ENCODE measurements at regions not wholly inside any gene's neighbourhood (a gene's known extent, or its start where the extent isn't known, plus 50 kb on each side); places are given as distances from the start of the nearest gene placed in this dataset.
"Not testable (repeated sequence)": the region's sequence is repeated elsewhere in the genome, so short reads cannot be mapped to it uniquely, and the experiment has no call there.

DNA sequence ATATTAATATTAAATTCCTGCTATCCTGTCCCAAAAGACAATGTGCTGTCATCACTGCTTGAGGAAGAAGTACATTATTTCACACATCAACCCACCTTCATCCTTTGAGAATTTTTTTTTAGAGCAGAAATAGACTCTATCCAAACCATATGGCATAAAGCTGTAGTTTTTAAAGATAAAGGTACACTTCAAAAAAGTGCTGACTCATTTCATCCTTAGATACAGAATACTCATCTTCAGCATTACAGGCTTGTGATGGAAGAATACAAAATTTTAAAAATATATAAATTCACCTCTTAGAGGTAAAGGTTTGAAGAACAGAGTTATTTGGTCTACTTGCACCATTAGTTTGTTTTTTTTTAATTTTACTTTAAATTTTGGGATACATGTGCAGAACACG, 126.7 kb upstream of the ERG start:
- TF ChIP-seq, protein P1, sequence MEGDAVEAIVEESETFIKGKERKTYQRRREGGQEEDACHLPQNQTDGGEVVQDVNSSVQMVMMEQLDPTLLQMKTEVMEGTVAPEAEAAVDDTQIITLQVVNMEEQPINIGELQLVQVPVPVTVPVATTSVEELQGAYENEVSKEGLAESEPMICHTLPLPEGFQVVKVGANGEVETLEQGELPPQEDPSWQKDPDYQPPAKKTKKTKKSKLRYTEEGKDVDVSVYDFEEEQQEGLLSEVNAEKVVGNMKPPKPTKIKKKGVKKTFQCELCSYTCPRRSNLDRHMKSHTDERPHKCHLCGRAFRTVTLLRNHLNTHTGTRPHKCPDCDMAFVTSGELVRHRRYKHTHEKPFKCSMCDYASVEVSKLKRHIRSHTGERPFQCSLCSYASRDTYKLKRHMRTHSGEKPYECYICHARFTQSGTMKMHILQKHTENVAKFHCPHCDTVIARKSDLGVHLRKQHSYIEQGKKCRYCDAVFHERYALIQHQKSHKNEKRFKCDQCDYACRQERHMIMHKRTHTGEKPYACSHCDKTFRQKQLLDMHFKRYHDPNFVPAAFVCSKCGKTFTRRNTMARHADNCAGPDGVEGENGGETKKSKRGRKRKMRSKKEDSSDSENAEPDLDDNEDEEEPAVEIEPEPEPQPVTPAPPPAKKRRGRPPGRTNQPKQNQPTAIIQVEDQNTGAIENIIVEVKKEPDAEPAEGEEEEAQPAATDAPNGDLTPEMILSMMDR (IDR thresholded peaks at IDR 0.05; ENCODE audit: low read depth, low read length) = no peak
- DNase-seq (ENCODE audit: extremely low read depth, low read depth) = no peak

- TF ChIP-seq, protein P1 (IDR thresholded peaks at IDR 0.05; ENCODE audit: low read depth, low read length) = no peak
- no peak for DNase-seq (ENCODE audit: extremely low read depth, low read depth)
Measured at GRCh38 chr21:38626306-38626705, 128.0 kb upstream of the ERG start.

GRCh38 chr21:38628349-38628748, 130.1 kb upstream of the ERG start:
- TF ChIP-seq, protein P1 (IDR thresholded peaks at IDR 0.05; ENCODE audit: low read depth, low read length) = no peak
- no peak for DNase-seq (ENCODE audit: extremely low read depth, low read depth)

DNA sequence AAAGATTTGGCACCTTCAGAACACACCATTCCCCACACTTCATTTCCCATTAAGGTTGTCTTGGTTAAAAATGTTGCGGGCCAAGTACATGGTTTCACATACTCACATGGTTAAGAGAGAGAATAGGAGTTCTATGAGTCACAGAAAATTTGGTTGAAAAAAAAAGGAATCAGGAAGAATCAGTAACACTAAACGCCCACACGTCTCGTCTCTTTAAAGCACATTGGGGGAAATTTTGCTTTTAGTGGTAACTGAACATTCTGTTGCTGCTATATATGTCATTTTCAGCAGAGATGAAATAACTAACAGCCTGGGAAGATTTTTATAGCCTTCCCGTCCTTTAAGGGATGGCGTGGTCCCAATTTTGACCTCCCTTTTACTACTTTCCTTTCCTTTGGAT, 132.9 kb upstream of the ERG start:
- no peak for DNase-seq (ENCODE audit: extremely low read depth, low read depth)
- TF ChIP-seq, protein P1 (IDR thresholded peaks at IDR 0.05; ENCODE audit: low read depth, low read length) = no peak

GRCh38 chr21:38631676-38632075, 133.4 kb upstream of the ERG start:
- TF ChIP-seq, protein P1 (IDR thresholded peaks at IDR 0.05; ENCODE audit: low read depth, low read length) = no peak

GRCh38 chr21:38637161-38637560, 138.9 kb upstream of the ERG start:
- TF ChIP-seq, protein P1 (IDR thresholded peaks at IDR 0.05; ENCODE audit: low read depth, low read length) = no peak
- no peak for DNase-seq (ENCODE audit: extremely low read depth, low read depth)

More at GRCh38 chr21:38631676-38632075, 133.4 kb upstream of the ERG start:
- DNase-seq (ENCODE audit: extremely low read depth, low read depth) = no peak

DNA sequence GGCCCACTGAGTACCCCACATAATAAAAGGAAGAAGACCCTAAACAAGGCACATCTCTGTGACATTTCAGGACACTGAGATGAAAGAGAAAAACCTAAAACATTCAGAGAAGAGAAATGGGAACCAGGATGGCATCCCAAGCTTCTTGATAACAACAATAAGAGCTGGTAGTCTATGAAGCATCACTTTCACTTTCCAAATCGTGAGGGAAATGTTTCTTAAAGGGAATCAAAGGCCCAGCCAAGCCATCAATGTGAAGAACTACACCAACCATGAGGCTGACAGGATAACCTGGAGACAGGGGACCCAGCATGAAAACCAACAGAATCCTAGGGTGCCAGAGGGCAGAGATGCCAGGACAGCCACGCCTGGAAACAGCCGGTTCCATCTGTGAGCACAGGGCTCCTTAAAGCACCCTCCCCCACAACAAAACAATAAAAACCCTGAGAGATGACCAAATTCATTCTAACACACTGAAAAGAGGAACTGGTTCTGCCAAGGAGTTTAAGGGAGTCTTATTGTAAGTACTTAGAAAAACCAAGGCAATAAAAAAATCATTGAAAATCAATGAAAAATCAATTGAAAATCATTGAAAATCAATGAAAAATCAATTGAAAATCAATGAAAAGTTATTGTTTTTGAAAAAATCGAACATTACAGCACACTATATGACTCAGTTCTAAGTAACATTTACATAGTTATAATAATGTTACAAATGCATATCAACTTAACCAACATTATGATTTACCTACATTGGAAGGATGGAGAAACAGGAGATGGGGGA, 141.5 kb upstream of the ERG start:
- TF ChIP-seq, protein P1 (IDR thresholded peaks at IDR 0.05; ENCODE audit: low read depth, low read length) = no peak
- DNase-seq (ENCODE audit: extremely low read depth, low read depth) = no peak

- DNase-seq (ENCODE audit: extremely low read depth, low read depth) = not testable (repeated sequence)
Measured at GRCh38 chr21:38640355-38640742, 142.1 kb upstream of the ERG start.
